ENCODE measurements at regions not wholly inside any gene's neighbourhood (a gene's known extent, or its start where the extent isn't known, plus 50 kb on each side); places are given as distances from the start of the nearest gene placed in this dataset.

DNA sequence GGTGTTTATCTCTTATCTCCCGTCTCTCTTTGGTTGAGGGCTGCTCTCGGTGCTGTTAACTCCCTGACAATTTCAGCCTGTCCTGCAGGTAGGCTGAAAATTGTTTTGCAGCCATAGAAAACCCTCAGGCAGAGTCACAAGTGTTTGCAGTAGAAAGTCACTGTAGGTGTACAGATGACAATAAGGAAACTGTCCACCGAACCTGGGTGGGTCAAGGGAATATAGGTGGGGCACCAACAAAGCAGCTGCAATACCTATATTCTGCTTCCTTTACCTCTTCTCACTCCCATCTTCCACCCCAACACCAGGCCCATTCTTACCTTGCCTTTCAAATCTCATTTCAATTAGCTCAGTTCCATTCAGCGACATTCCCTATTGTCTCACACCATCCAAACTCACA is 381.8 kb downstream of the PPP1R2C start:
- TF ChIP-seq, protein P1, sequence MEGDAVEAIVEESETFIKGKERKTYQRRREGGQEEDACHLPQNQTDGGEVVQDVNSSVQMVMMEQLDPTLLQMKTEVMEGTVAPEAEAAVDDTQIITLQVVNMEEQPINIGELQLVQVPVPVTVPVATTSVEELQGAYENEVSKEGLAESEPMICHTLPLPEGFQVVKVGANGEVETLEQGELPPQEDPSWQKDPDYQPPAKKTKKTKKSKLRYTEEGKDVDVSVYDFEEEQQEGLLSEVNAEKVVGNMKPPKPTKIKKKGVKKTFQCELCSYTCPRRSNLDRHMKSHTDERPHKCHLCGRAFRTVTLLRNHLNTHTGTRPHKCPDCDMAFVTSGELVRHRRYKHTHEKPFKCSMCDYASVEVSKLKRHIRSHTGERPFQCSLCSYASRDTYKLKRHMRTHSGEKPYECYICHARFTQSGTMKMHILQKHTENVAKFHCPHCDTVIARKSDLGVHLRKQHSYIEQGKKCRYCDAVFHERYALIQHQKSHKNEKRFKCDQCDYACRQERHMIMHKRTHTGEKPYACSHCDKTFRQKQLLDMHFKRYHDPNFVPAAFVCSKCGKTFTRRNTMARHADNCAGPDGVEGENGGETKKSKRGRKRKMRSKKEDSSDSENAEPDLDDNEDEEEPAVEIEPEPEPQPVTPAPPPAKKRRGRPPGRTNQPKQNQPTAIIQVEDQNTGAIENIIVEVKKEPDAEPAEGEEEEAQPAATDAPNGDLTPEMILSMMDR (tag by site-specific recombination; IDR thresholded peaks at IDR 0.05) = no peak
- TF ChIP-seq, protein P2, sequence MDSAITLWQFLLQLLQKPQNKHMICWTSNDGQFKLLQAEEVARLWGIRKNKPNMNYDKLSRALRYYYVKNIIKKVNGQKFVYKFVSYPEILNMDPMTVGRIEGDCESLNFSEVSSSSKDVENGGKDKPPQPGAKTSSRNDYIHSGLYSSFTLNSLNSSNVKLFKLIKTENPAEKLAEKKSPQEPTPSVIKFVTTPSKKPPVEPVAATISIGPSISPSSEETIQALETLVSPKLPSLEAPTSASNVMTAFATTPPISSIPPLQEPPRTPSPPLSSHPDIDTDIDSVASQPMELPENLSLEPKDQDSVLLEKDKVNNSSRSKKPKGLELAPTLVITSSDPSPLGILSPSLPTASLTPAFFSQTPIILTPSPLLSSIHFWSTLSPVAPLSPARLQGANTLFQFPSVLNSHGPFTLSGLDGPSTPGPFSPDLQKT (IDR thresholded peaks at IDR 0.05; ENCODE audit: borderline replicate concordance, low read depth, low read length) = no peak

Measured in HEK293 (cell line).